K562 (cell line): ENCODE measurements at regions not wholly inside any gene's neighbourhood (a gene's known extent, or its start where the extent isn't known, plus 50 kb on each side); places are given as distances from the start of the nearest gene placed in this dataset.

Experiments
- ATAC-seq: fragments of 200-7000 bp; cut with Tn5 transposase; 3 replicates; pipeline ENCODE4 v1.9.1; 2020; ENCODE audit warnings: moderate library complexity
- BruUV-seq: library from RNA; stranded (reverse); fragments of 400-500 nt; replicated peaks from 2 replicates; lab custom pipeline; 2021; lab: Mats Ljungman, UMichigan
- CTCF ChIA-PET: fragments of 300-600 bp; formaldehyde crosslinking; extraction: SDS; loops from one replicate; lab custom pipeline; 2021; ENCODE audit warnings: low intra/inter-chr PET ratio; lab: Yijun Ruan, JAX
- POLR2A ChIA-PET: fragments of 300-600, 350-650 bp; sonication (Branson Sonifier 250); formaldehyde crosslinking; extraction: SDS; loops from one replicate; lab custom pipeline; 2021; ENCODE audit warnings: antibody characterized with exemption, inconsistent platforms; lab: Yijun Ruan, JAX
- DNase-seq, 4 experiments: peaks; one replicate each; pipeline versions ENCODE4 v3.0.0 to v3.0.0-alpha.2; 2011 to 2018; ENCODE audit warnings: low spot score in 3 of 4, mixed read lengths in 3 of 4; ENCODE audit errors: extremely low read depth in 1 of 4
- FAIRE-seq: peaks from 2 replicates; lab custom pipeline; 2011; peaks lifted over from hg19 to GRCh38; lab: Jason Lieb, UNC
- H2AFZ ChIP-seq: 2 replicates; pipeline ENCODE4 v1.6.0; 2011; ENCODE audit warnings: low read depth, low read length, control low read depth, inconsistent platforms
- H3K27ac ChIP-seq: fragments of 200-600 bp; 3 replicates; pipeline ENCODE4 v1.8.0; 2011; ENCODE audit warnings: low read depth, mild to moderate bottlenecking, control low read depth, inconsistent platforms, low read length, moderate library complexity, mixed read lengths; ENCODE audit errors: extremely low read depth
- H3K27me3 ChIP-seq, 2 experiments: fragments of 300-600 bp in 1 of 2; 2 replicates in 1 of 2; 3 replicates in 1 of 2; pipeline versions ENCODE4 v1.6.0 to v1.8.0; 2011; ENCODE audit warnings: inconsistent platforms in 2 of 2, low read length in 2 of 2, mild to moderate bottlenecking in 1 of 2, mixed read lengths in 1 of 2, moderate library complexity in 1 of 2; ENCODE audit not compliant: control insufficient read depth in 2 of 2, insufficient read depth in 2 of 2
- H3K36me3 ChIP-seq: fragments of 300-600 bp; 3 replicates; pipeline ENCODE4 v1.8.0; 2011; ENCODE audit warnings: mild to moderate bottlenecking, low read length, inconsistent platforms; ENCODE audit not compliant: control insufficient read depth, insufficient read depth
- H3K4me1 ChIP-seq, 2 experiments: fragments of 200-600 bp in 1 of 2; replicated peaks in 1 of 2; 2 replicates in 1 of 2; 3 replicates in 1 of 2; pipeline versions ENCODE4 v1.5.1 to v1.8.0; 2011; ENCODE audit warnings: inconsistent platforms in 2 of 2, low read length in 2 of 2, mild to moderate bottlenecking in 1 of 2, mixed read lengths in 1 of 2, moderate library complexity in 1 of 2; ENCODE audit not compliant: control insufficient read depth in 2 of 2, insufficient read depth in 2 of 2
- H3K4me2 ChIP-seq: 2 replicates; pipeline ENCODE4 v1.6.1; 2011; ENCODE audit warnings: low read length, control low read depth, inconsistent platforms, mixed read lengths; ENCODE audit not compliant: insufficient read depth
- H3K4me3 ChIP-seq: fragments of 200-600 bp; sonication (generic), shearing (Covaris generic); 2 replicates; pipeline ENCODE4 v1.5.1; 2016; ENCODE audit warnings: control low read depth, inconsistent platforms
- H3K79me2 ChIP-seq: fragments of 200-600 bp; 3 replicates; pipeline ENCODE4 v1.8.0; 2011; ENCODE audit warnings: low read length, inconsistent platforms; ENCODE audit not compliant: control insufficient read depth, insufficient read depth
- H3K9ac ChIP-seq, 2 experiments: 2 replicates each; pipeline versions ENCODE4 v1.6.0 to v1.6.1; 2011; ENCODE audit warnings: low read depth in 2 of 2, low read length in 2 of 2, control low read depth in 1 of 2, inconsistent platforms in 1 of 2, mild to moderate bottlenecking in 1 of 2, mixed read lengths in 1 of 2; ENCODE audit not compliant: insufficient read depth in 1 of 2
- H3K9me1 ChIP-seq: one replicate; pipeline ENCODE4 v1.6.0; 2011; ENCODE audit warnings: inconsistent platforms, mild to moderate bottlenecking, low read length, moderate library complexity; ENCODE audit not compliant: control insufficient read depth, insufficient read depth
- H3K9me3 ChIP-seq: replicated peaks from 2 replicates; pipeline ENCODE4 v1.5.1; 2011; ENCODE audit warnings: low read depth, low read length, inconsistent platforms; ENCODE audit not compliant: control insufficient read depth, insufficient read depth
- H4K20me1 ChIP-seq: replicated peaks from 2 replicates; pipeline ENCODE4 v1.6.1; 2011; ENCODE audit warnings: low read length, inconsistent platforms, mixed read lengths; ENCODE audit not compliant: control insufficient read depth, insufficient read depth
- CHD2 ChIP-seq: IDR thresholded peaks from 2 replicates; pipeline ENCODE4 v1.6.1; 2011; ENCODE audit warnings: low read depth, low read length
- CSDE1 ChIP-seq, 2 experiments: fragments of 450-650 bp; IDR thresholded peaks; 2 replicates each; pipeline ENCODE4 v1.6.1; 2016; ENCODE audit warnings: mild to moderate bottlenecking in 1 of 2
- ELF4 ChIP-seq: fragments of 450-650 bp; formaldehyde crosslinking; IDR thresholded peaks from 2 replicates; pipeline ENCODE4 v1.4.0; 2022; ENCODE audit warnings: missing genetic modification characterization
- ETV6 ChIP-seq, 3 experiments: fragments of 150-350 bp in 1 of 3; sonication (generic) in 1 of 3; formaldehyde crosslinking in 1 of 3; IDR thresholded peaks; 2 replicates each; pipeline versions ENCODE4 v1.6.1 to v1.8.0; 2014 to 2022; ENCODE audit warnings: borderline replicate concordance in 2 of 3, low read depth in 2 of 3, antibody characterized with exemption in 1 of 3, low read length in 1 of 3, mild to moderate bottlenecking in 1 of 3, missing genetic modification reagents in 1 of 3
- FOS ChIP-seq: IDR thresholded peaks from 3 replicates; pipeline ENCODE4 v1.6.1; 2011; ENCODE audit not compliant: insufficient read length; ENCODE audit errors: extremely low read depth
- GABPB1 ChIP-seq: sonication (generic); formaldehyde crosslinking; IDR thresholded peaks from 2 replicates; pipeline ENCODE4 v1.8.0; 2022; ENCODE audit warnings: mild to moderate bottlenecking, missing genetic modification reagents
- SPI1 ChIP-seq: IDR thresholded peaks from 2 replicates; pipeline ENCODE4 v1.6.1; 2011; ENCODE audit warnings: low read depth, low read length, control low read depth, borderline replicate concordance
- ZNF3 ChIP-seq: fragments of 250-450 bp; sonication (Bioruptor Pico); IDR thresholded peaks from 2 replicates; pipeline ENCODE4 v1.5.0; 2021; ENCODE audit warnings: mild to moderate bottlenecking, moderate library complexity
- WGBS: fragments of 100-300 bp; shearing (Covaris generic); methylation state at CpG from one replicate; pipeline ENCODE4 v1.1.6; 2016; ENCODE audit warnings: low coverage, mixed read lengths; ENCODE audit not compliant: insufficient coverage; ENCODE audit errors: missing lambda C conversion rate; 5-methylcytosine and 5-hydroxymethylcytosine counted together
- in situ Hi-C: fragments of 300-500 bp; cut with MboI; formaldehyde crosslinking; loops from 4 replicates; pipeline ENCODE4 v1.15.0; 2018; ENCODE audit warnings: inconsistent platforms, mixed read lengths
- intact Hi-C: fragments of 100-400 bp; cut with micrococcal nuclease; formaldehyde crosslinking; loops from 2 replicates; pipeline ENCODE4 v1.14.2; 2022
- TF ChIP-seq, protein P1 (sequence below): fragments of 450-650 bp; IDR thresholded peaks from 2 replicates; pipeline ENCODE4 v1.6.1; 2016; ENCODE audit warnings: missing biosample characterization, missing genetic modification characterization
- TF ChIP-seq, protein P2 (sequence below): fragments of 250-450 bp; sonication (Bioruptor Pico); IDR thresholded peaks from 2 replicates; pipeline ENCODE4 v1.4.0; 2020

DNA sequence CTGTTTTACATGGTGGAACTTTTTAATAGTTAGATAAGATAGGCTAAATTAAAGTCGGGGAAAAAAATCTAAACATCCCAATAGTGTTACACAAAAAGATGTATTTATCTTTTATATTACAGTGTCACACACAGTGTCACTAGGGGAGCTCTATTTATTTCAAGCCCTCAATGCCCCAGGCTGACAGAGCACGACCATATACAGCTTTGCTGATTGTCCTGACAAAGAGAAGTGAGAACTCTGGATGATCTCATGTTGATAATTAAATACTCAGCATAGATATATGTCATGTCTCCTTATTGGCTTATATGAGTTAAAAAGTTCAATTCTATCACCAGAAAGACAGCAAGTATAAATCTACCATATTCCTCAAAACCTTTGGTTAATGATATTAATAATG is 594.3 kb downstream of the LRFN5 start:
- Histone ChIP-seq H3K36me3 (no peaks in the 10 kb centered on the region), H3K27me3 (no peaks in the 10 kb centered on the region), H4K20me1 (no peaks in the 10 kb centered on the region), H3K79me2 (no peaks in the 10 kb centered on the region), H3K9me1 (no peaks in the 10 kb centered on the region), H3K9ac (no peak overlapping the region), H3K9me3 (no peaks in the 10 kb centered on the region), H3K4me3 (no peak overlapping the region), H3K4me2 (no peak overlapping the region), H3K27ac (no peak overlapping the region), H2AFZ (no peak overlapping the region), H3K4me1 (no peaks in the 10 kb centered on the region)
- no peak for ATAC-seq
- FAIRE-seq: no peak
- in situ Hi-C loops: no loop called here
- ChIA-PET CTCF (no interaction called here), POLR2A (no interaction called here)
- intact Hi-C loops: no loop called here
- no peak for DNase-seq
- WGBS: 0% methylated on average over 2 of the region's 2 CpGs
- TF ChIP-seq GABPB1 (CRISPR knock-in tag): no peak
- no peak for TF ChIP-seq ELF4 (CRISPR knock-in tag)
- TF ChIP-seq FOS: no peak
- no peak for TF ChIP-seq CSDE1 (IDR thresholded peaks at IDR 0.05)
- BruUV-seq: no TSS peak

DNA sequence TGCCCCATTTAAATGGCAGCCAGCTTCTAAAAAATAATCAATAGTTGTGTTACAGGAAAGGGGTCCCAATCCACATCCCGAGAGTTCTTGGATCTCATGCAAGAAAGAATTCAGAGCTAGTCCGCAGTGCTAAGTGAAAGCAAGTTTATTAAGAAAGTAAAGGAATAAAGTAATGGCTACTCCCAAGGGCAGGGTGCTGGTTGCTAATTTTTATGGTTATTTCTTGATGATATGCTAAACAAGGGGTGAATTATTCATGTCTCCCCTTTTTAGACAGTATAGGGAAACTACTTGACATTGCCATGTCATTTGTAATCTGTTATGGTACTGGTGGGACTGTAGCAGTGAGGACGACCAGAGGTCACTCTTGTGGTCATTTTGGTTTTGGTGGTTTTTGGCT is 591.3 kb downstream of the LRFN5 start:
- POLR2A ChIA-PET: no interaction called here
- CTCF ChIA-PET: no interaction called here
- DNase-seq (no peak), ATAC-seq (no peak), FAIRE-seq (no peak)
- H3K9me3 ChIP-seq: no peaks in the 10 kb centered on the region
- H4K20me1 ChIP-seq: no peaks in the 10 kb centered on the region
- intact Hi-C loops (no loop called here), in situ Hi-C loops (no loop called here)
- H3K9me1 ChIP-seq: no peaks in the 10 kb centered on the region
- H3K9ac ChIP-seq: no peak overlapping the region
- no peak overlapping the region for H2AFZ ChIP-seq
- no peak overlapping the region for H3K4me2 ChIP-seq
- H3K27ac ChIP-seq: no peak overlapping the region
- WGBS: 0% methylated on average over 2 of the region's 3 CpGs
- no peaks in the 10 kb centered on the region for H3K27me3 ChIP-seq
- no peaks in the 10 kb centered on the region for H3K36me3 ChIP-seq
- no peaks in the 10 kb centered on the region for H3K79me2 ChIP-seq
- no peaks in the 10 kb centered on the region for H3K4me1 ChIP-seq
- no peak overlapping the region for H3K4me3 ChIP-seq
- BruUV-seq: no TSS peak
- TF ChIP-seq SPI1 (no peak), ZNF3 (CRISPR knock-in tag) (no peak), CHD2 (no peak), ETV6 (IDR thresholded peaks at IDR 0.05; ENCODE audit: borderline replicate concordance in 1 of 2, low read depth in 2 of 2, low read length in 1 of 2) (no peak), ETV6 (CRISPR knock-in tag; IDR thresholded peaks at IDR 0.05; ENCODE audit: borderline replicate concordance) (no peak)
- TF ChIP-seq, protein P1, sequence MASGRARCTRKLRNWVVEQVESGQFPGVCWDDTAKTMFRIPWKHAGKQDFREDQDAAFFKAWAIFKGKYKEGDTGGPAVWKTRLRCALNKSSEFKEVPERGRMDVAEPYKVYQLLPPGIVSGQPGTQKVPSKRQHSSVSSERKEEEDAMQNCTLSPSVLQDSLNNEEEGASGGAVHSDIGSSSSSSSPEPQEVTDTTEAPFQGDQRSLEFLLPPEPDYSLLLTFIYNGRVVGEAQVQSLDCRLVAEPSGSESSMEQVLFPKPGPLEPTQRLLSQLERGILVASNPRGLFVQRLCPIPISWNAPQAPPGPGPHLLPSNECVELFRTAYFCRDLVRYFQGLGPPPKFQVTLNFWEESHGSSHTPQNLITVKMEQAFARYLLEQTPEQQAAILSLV (tag): no peak
- TF ChIP-seq, protein P2, sequence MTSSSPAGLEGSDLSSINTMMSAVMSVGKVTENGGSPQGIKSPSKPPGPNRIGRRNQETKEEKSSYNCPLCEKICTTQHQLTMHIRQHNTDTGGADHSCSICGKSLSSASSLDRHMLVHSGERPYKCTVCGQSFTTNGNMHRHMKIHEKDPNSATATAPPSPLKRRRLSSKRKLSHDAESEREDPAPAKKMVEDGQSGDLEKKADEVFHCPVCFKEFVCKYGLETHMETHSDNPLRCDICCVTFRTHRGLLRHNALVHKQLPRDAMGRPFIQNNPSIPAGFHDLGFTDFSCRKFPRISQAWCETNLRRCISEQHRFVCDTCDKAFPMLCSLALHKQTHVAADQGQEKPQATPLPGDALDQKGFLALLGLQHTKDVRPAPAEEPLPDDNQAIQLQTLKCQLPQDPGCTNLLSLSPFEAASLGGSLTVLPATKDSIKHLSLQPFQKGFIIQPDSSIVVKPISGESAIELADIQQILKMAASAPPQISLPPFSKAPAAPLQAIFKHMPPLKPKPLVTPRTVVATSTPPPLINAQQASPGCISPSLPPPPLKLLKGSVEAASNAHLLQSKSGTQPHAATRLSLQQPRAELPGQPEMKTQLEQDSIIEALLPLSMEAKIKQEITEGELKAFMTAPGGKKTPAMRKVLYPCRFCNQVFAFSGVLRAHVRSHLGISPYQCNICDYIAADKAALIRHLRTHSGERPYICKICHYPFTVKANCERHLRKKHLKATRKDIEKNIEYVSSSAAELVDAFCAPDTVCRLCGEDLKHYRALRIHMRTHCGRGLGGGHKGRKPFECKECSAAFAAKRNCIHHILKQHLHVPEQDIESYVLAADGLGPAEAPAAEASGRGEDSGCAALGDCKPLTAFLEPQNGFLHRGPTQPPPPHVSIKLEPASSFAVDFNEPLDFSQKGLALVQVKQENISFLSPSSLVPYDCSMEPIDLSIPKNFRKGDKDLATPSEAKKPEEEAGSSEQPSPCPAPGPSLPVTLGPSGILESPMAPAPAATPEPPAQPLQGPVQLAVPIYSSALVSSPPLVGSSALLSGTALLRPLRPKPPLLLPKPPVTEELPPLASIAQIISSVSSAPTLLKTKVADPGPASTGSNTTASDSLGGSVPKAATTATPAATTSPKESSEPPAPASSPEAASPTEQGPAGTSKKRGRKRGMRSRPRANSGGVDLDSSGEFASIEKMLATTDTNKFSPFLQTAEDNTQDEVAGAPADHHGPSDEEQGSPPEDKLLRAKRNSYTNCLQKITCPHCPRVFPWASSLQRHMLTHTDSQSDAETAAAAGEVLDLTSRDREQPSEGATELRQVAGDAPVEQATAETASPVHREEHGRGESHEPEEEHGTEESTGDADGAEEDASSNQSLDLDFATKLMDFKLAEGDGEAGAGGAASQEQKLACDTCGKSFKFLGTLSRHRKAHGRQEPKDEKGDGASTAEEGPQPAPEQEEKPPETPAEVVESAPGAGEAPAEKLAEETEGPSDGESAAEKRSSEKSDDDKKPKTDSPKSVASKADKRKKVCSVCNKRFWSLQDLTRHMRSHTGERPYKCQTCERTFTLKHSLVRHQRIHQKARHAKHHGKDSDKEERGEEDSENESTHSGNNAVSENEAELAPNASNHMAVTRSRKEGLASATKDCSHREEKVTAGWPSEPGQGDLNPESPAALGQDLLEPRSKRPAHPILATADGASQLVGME: no peak
